Tibial nerve (tissue), 4 donors: ENCODE measurements at regions not wholly inside any gene's neighbourhood (a gene's known extent, or its start where the extent isn't known, plus 50 kb on each side); places are given as distances from the start of the nearest gene placed in this dataset.

Experiments
- DNase-seq, 2 donors: peaks; one replicate each; pipeline ENCODE4 v3.0.0-alpha.2; 2019; ENCODE audit warnings: low spot score in 2 of 2
- H3K27ac ChIP-seq, 4 donors: fragments of 200-600 bp; sonication (generic) in 3 of 4; one replicate each; pipeline ENCODE4 v1.5.1; 2017 to 2019; ENCODE audit warnings: mild to moderate bottlenecking in 1 of 4
- H3K27me3 ChIP-seq, 2 donors: fragments of 200-600 bp; sonication (generic) in 1 of 2; one replicate each; pipeline versions ENCODE4 v1.5.1 to v1.6.0; 2017 to 2019
- H3K36me3 ChIP-seq, 3 donors: fragments of 200-600 bp; sonication (generic); one replicate each; pipeline ENCODE4 v1.5.1; 2018 to 2019
- H3K4me1 ChIP-seq, 4 donors: fragments of 200-600 bp; sonication (generic) in 3 of 4; one replicate each; pipeline ENCODE4 v1.5.1; 2017 to 2019
- H3K4me3 ChIP-seq, 4 donors: fragments of 200-600 bp; sonication (generic) in 3 of 4; one replicate each; pipeline ENCODE4 v1.5.1; 2017 to 2019; ENCODE audit warnings: mild to moderate bottlenecking in 1 of 4, moderate library complexity in 1 of 4
- H3K9me3 ChIP-seq, 4 donors: fragments of 200-600 bp; sonication (generic) in 3 of 4; one replicate each; pipeline ENCODE4 v1.5.1; 2017 to 2019
- EP300 ChIP-seq, 2 donors: sonication (generic); formaldehyde crosslinking; IDR thresholded peaks; one replicate each; pipeline ENCODE4 v1.6.1; 2017; ENCODE audit warnings: antibody characterized with exemption in 2 of 2, mild to moderate bottlenecking in 1 of 2
- POLR2A ChIP-seq, 2 donors: fragments of 450-650 bp; IDR thresholded peaks; one replicate each; pipeline ENCODE4 v1.6.1; 2017; ENCODE audit warnings: antibody characterized with exemption in 2 of 2, mild to moderate bottlenecking in 2 of 2, moderate library complexity in 2 of 2
- WGBS, 2 donors: methylation state at CpG; one replicate each; pipeline ENCODE4 v1.1.5; 2018; 5-methylcytosine and 5-hydroxymethylcytosine counted together
- TF ChIP-seq, protein P1 (sequence below), 5 experiments: fragments of 200-600 bp in 3 of 5; fragments of 450-650 bp in 2 of 5; sonication (generic) in 3 of 5; IDR thresholded peaks; one replicate each; pipeline ENCODE4 v1.5.1; 2016 to 2019; ENCODE audit warnings: antibody characterized with exemption in 5 of 5, mild to moderate bottlenecking in 3 of 5, moderate library complexity in 2 of 5

DNA sequence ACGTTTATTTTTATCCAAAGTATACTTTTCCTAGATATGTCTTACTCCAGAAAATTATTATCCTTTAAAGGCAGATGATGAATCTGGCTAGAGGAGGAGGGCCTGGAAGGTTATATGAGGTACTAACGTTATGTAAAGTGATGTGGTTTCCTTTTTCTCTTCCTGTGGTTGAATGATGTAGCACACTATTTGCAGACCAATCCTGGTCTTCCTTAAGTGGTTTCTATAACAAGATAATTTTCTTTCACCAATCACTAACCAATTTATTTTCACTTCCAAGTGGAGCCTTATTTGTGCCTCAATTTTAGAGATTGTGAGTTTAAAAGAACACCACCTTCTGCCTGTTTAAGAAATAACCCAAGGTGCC, 154.6 kb upstream of the SOX4 start:
- TF ChIP-seq, protein P1, sequence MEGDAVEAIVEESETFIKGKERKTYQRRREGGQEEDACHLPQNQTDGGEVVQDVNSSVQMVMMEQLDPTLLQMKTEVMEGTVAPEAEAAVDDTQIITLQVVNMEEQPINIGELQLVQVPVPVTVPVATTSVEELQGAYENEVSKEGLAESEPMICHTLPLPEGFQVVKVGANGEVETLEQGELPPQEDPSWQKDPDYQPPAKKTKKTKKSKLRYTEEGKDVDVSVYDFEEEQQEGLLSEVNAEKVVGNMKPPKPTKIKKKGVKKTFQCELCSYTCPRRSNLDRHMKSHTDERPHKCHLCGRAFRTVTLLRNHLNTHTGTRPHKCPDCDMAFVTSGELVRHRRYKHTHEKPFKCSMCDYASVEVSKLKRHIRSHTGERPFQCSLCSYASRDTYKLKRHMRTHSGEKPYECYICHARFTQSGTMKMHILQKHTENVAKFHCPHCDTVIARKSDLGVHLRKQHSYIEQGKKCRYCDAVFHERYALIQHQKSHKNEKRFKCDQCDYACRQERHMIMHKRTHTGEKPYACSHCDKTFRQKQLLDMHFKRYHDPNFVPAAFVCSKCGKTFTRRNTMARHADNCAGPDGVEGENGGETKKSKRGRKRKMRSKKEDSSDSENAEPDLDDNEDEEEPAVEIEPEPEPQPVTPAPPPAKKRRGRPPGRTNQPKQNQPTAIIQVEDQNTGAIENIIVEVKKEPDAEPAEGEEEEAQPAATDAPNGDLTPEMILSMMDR (IDR thresholded peaks at IDR 0.05), result no peak
- TF ChIP-seq POLR2A (IDR thresholded peaks at IDR 0.05) (no peak), EP300 (IDR thresholded peaks at IDR 0.05) (no peak)
- Histone ChIP-seq H3K9me3 (no peaks in the 10 kb centered on the region), H3K4me3 (no peak overlapping the region), H3K27ac (no peak overlapping the region), H3K36me3 (no peaks in the 10 kb centered on the region), H3K4me1 (peaks cover 0 to 4% (median 0%) of the 10 kb centered on the region in 4 donors), H3K27me3 (no peaks in the 10 kb centered on the region)
- WGBS, 2 donors, result 38 to 54% methylated on average over 2 of the region's 2 CpGs
- no peak for DNase-seq

DNA sequence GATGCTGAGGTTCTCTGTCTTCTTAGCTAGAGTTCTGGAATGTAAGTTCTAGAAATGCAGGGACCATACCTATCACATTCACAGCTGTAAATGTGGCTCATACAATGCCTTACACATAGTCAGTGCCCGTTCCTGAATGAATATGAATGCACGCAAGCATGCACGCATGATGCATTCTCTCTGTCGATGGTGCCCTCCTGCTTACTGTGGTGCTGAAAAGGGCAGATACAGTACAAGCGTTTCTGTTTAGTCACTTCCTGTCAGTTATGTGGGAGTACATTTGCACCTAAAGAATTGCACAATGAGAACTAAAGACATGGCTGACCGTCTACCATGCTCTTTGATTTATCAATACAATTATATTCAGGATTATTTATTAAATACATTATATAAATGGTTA, 152.2 kb upstream of the SOX4 start:
- peaks cover 0 to 4% (median 0%) of the 10 kb centered on the region in 4 donors for H3K4me1 ChIP-seq
- no peak overlapping the region for H3K4me3 ChIP-seq
- H3K27me3 ChIP-seq, result no peaks in the 10 kb centered on the region
- TF ChIP-seq EP300 (IDR thresholded peaks at IDR 0.05), result no peak
- TF ChIP-seq POLR2A (IDR thresholded peaks at IDR 0.05), result no peak
- TF ChIP-seq, protein P1 (IDR thresholded peaks at IDR 0.05), result no peak
- no peaks in the 10 kb centered on the region for H3K9me3 ChIP-seq
- H3K27ac ChIP-seq, result no peak overlapping the region
- WGBS, 2 donors, result 84 to 86% methylated on average over 6 of the region's 6 CpGs
- no peaks in the 10 kb centered on the region for H3K36me3 ChIP-seq
- no peak for DNase-seq

DNA sequence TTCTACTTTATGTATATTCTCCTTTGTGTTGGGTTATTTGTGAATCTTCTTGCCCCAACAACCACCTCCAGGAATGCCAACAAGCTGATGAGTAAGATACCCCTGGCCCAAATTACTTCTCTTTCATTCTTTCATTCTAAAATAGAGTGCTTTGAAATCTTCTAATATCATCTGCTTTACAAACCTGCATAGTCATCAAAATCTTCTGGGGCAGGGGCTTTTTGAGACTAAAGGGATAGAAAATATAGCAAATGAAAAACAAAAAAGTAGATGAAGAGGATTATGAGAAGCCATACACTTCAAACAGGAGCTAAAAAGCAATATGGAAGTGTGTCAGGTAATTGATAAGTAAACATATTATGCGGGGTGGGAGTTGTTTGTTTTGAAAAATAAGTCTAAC, 150.7 kb upstream of the SOX4 start:
- no peak for TF ChIP-seq POLR2A (IDR thresholded peaks at IDR 0.05)
- TF ChIP-seq, protein P1 (IDR thresholded peaks at IDR 0.05), result no peak
- no peak for TF ChIP-seq EP300 (IDR thresholded peaks at IDR 0.05)
- no peaks in the 10 kb centered on the region for H3K9me3 ChIP-seq
- H3K27ac ChIP-seq, result no peak overlapping the region
- WGBS, 2 donors, result 91 to 96% methylated on average over 1 of the region's 1 CpG
- peaks cover 0 to 4% (median 0%) of the 10 kb centered on the region in 4 donors for H3K4me1 ChIP-seq
- no peaks in the 10 kb centered on the region for H3K27me3 ChIP-seq
- H3K36me3 ChIP-seq, result no peaks in the 10 kb centered on the region
- no peak for DNase-seq
- H3K4me3 ChIP-seq, result no peak overlapping the region

DNA sequence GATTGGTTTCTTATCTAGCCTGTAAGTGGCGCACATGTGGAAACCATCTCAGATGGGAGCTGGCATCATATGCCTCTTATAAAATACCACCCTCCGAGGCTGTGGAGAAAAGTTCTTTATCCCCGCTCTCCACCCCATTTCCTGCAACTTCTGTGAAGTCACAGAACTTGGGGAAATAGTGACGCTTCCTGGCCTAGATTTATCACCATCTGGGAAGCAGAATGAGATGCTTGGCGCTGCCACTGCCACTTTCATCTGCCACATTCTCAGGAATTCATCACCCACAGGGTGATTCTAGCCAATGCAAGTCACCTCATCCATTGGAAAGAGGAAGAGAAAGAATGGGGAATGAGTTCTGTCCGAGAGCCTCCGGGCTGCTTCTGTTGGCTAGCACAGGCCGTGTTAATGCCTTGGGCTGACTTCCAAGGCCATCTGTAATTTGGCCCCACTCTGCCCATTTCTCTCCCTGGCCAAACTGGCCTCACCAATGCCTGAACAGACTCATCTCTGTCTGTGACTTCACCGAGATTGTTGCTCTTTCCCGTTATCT, 148.8 kb upstream of the SOX4 start:
- Histone ChIP-seq H3K4me1 (no peaks in the 10 kb centered on the region), H3K27me3 (no peaks in the 10 kb centered on the region), H3K4me3 (no peak overlapping the region), H3K27ac (no peak overlapping the region), H3K9me3 (no peaks in the 10 kb centered on the region), H3K36me3 (no peaks in the 10 kb centered on the region)
- DNase-seq, result no peak
- WGBS, 2 donors, result 81 to 82% methylated on average over 10 of the region's 10 CpGs
- TF ChIP-seq, protein P1 (IDR thresholded peaks at IDR 0.05), result no peak
- no peak for TF ChIP-seq EP300 (IDR thresholded peaks at IDR 0.05)
- TF ChIP-seq POLR2A (IDR thresholded peaks at IDR 0.05), result no peak

DNA sequence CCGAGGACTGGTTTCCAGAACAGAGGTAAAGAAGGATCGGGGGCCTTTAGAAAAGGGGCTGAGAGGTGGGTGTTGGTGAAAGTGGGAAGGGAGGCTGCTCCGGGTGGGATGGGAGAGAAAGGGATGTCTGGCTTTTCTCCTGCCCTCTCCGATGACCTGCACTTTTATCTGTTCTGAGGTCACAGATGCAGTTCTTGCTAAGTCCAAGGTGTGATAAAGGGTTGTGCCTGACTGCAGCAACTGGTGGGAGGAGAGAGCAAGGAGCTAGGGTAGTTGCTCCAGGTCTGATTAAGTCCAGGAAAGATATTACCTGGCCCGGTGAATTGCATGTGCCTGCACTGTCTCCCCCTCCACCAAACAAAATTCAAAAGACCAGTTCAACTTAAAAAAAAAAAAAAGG, 145.6 kb upstream of the SOX4 start:
- 92 to 93% methylated on average over 5 of the region's 5 CpGs for WGBS, 2 donors
- no peaks in the 10 kb centered on the region for H3K4me1 ChIP-seq
- no peak overlapping the region for H3K27ac ChIP-seq
- no peaks in the 10 kb centered on the region for H3K36me3 ChIP-seq
- TF ChIP-seq EP300 (IDR thresholded peaks at IDR 0.05), result no peak
- TF ChIP-seq POLR2A (IDR thresholded peaks at IDR 0.05), result no peak
- TF ChIP-seq, protein P1 (IDR thresholded peaks at IDR 0.05), result no peak
- H3K9me3 ChIP-seq, result no peaks in the 10 kb centered on the region
- no peaks in the 10 kb centered on the region for H3K27me3 ChIP-seq
- no peak overlapping the region for H3K4me3 ChIP-seq
- DNase-seq, result no peak
